Vagina (tissue), 2 donors: ENCODE measurements at regions not wholly inside any gene's neighbourhood (a gene's known extent, or its start where the extent isn't known, plus 50 kb on each side); places are given as distances from the start of the nearest gene placed in this dataset.

ENCODE experiments used
- CTCF ChIP-seq, 3 experiments: fragments of 450-650 bp in 2 of 3; fragments of 200-600 bp in 1 of 3; sonication (generic) in 1 of 3; IDR thresholded peaks; one replicate each; pipeline ENCODE4 v1.5.1; 2017 to 2019; ENCODE audit warnings: antibody characterized with exemption in 3 of 3, mild to moderate bottlenecking in 2 of 3, moderate library complexity in 2 of 3
- POLR2A ChIP-seq, 2 donors: fragments of 450-650 bp; IDR thresholded peaks; one replicate each; pipeline ENCODE4 v1.6.1; 2017; ENCODE audit warnings: antibody characterized with exemption in 2 of 2, mild to moderate bottlenecking in 2 of 2, moderate library complexity in 2 of 2

GRCh38 chr5:13609504-13609903 lies 335.0 kb downstream of the DNAH5 start:
- TF ChIP-seq CTCF (IDR thresholded peaks at IDR 0.05), result no peak
- TF ChIP-seq POLR2A (IDR thresholded peaks at IDR 0.05), result no peak
